ENCODE measurements at regions not wholly inside any gene's neighbourhood (a gene's known extent, or its start where the extent isn't known, plus 50 kb on each side); places are given as distances from the start of the nearest gene placed in this dataset.

- DNase-seq (ENCODE audit: low read depth), result no peak
- no peak overlapping the region for H3K4me3 ChIP-seq (ENCODE audit: low read depth, low read length)
- TF ChIP-seq, protein P1, sequence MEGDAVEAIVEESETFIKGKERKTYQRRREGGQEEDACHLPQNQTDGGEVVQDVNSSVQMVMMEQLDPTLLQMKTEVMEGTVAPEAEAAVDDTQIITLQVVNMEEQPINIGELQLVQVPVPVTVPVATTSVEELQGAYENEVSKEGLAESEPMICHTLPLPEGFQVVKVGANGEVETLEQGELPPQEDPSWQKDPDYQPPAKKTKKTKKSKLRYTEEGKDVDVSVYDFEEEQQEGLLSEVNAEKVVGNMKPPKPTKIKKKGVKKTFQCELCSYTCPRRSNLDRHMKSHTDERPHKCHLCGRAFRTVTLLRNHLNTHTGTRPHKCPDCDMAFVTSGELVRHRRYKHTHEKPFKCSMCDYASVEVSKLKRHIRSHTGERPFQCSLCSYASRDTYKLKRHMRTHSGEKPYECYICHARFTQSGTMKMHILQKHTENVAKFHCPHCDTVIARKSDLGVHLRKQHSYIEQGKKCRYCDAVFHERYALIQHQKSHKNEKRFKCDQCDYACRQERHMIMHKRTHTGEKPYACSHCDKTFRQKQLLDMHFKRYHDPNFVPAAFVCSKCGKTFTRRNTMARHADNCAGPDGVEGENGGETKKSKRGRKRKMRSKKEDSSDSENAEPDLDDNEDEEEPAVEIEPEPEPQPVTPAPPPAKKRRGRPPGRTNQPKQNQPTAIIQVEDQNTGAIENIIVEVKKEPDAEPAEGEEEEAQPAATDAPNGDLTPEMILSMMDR (IDR thresholded peaks at IDR 0.05; ENCODE audit: insufficient read depth, low read depth, low read length), result no peak
These were observed 175.8 kb upstream of the LYZL1 start for GRCh38 chr10:29112827-29113615.

GRCh38 chr10:29113616-29113945 is 175.3 kb upstream of the LYZL1 start:
- DNase-seq (ENCODE audit: low read depth), result no peak
- TF ChIP-seq, protein P1 (IDR thresholded peaks at IDR 0.05; ENCODE audit: insufficient read depth, low read depth, low read length), result no peak
- no peak overlapping the region for H3K4me3 ChIP-seq (ENCODE audit: low read depth, low read length)

DNA sequence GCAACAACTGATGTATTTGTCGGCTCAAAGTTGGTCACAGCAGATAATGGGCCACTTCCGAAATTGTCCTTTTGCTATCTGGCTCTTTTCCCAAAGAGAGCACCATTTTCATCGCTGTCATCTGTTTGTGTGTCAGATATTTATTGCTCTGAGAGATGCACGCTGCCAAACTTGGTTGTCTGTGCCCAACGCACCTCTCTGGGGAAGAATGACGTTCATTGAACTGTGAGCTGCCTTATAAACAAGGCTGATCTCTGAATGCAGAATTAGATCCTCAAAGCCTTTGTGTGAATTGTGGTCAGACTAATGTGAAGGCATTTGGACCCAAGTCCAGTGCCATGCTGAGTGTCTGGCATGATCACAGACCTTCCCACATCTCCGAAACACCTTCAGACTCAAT is 174.7 kb upstream of the LYZL1 start:
- H3K4me3 ChIP-seq (ENCODE audit: low read depth, low read length), result no peak overlapping the region
- DNase-seq (ENCODE audit: low read depth), result no peak
- TF ChIP-seq, protein P1 (IDR thresholded peaks at IDR 0.05; ENCODE audit: insufficient read depth, low read depth, low read length), result no peak

- TF ChIP-seq, protein P1 (IDR thresholded peaks at IDR 0.05; ENCODE audit: insufficient read depth, low read depth, low read length), result no peak
- no peak for DNase-seq (ENCODE audit: low read depth)
- no peak overlapping the region for H3K4me3 ChIP-seq (ENCODE audit: low read depth, low read length)
These were observed 171.1 kb upstream of the LYZL1 start for GRCh38 chr10:29117781-29118180.

GRCh38 chr10:29119374-29119773 is 169.5 kb upstream of the LYZL1 start:
- no peak for DNase-seq (ENCODE audit: low read depth)
- TF ChIP-seq, protein P1 (IDR thresholded peaks at IDR 0.05; ENCODE audit: insufficient read depth, low read depth, low read length), result peak; percentile 50
- H3K4me3 ChIP-seq (ENCODE audit: low read depth, low read length), result no peak overlapping the region

- H3K4me3 ChIP-seq (ENCODE audit: low read depth, low read length), result no peak overlapping the region
- TF ChIP-seq, protein P1 (IDR thresholded peaks at IDR 0.05; ENCODE audit: insufficient read depth, low read depth, low read length), result no peak
- peak; percentile 84 for DNase-seq (ENCODE audit: low read depth)
These were observed 168.7 kb upstream of the LYZL1 start for GRCh38 chr10:29120216-29120615.

DNA sequence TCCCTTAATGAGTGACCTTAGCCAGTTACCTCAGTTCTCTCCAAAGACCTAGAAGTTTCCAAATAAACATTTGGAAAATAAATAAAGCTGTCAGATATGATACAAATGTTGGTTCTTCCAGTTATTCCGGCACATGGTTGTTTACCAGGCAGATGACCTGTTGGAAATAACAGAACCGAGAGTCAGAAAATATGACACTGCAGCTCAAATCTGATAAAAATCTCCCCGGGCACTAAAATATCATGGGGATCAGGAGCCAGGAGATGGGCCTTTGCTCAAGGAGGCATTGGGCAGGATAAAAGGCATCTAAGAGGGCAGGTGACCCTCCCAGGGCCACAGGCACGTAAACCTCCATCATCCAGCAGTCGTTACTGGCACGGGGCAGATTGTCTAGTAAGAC is 164.0 kb upstream of the LYZL1 start:
- H3K4me3 ChIP-seq (ENCODE audit: low read depth, low read length), result no peak overlapping the region
- TF ChIP-seq, protein P1 (IDR thresholded peaks at IDR 0.05; ENCODE audit: insufficient read depth, low read depth, low read length), result no peak
- no peak for DNase-seq (ENCODE audit: low read depth)
